HEK293T (cell line): ENCODE measurements at regions not wholly inside any gene's neighbourhood (a gene's known extent, or its start where the extent isn't known, plus 50 kb on each side); places are given as distances from the start of the nearest gene placed in this dataset.

Experiments used
- CTCF ChIA-PET: fragments of 350-600 bp; formaldehyde crosslinking; extraction: SDS; loops from one replicate; lab custom pipeline; 2021; ENCODE audit warnings: antibody characterized with exemption, inconsistent platforms; lab: Yijun Ruan, JAX
- POLR2A ChIA-PET: fragments of 350-600 bp; formaldehyde crosslinking; extraction: SDS; loops from one replicate; lab custom pipeline; 2020; ENCODE audit warnings: antibody characterized with exemption, inconsistent platforms; lab: Yijun Ruan, JAX
- DNase-seq: peaks from one replicate; pipeline ENCODE4 v3.0.0; 2012; ENCODE audit warnings: mixed read lengths; ENCODE audit errors: extremely low spot score
- ARNT ChIP-seq: fragments of 450-650 bp; IDR thresholded peaks from 2 replicates; pipeline ENCODE4 v1.6.1; 2017; ENCODE audit warnings: mild to moderate bottlenecking
- BHLHE40 ChIP-seq: fragments of 450-650 bp; IDR thresholded peaks from 2 replicates; pipeline ENCODE4 v1.6.1; 2016; ENCODE audit warnings: mild to moderate bottlenecking, moderate library complexity, borderline replicate concordance
- CTBP1 ChIP-seq: fragments of 450-650 bp; IDR thresholded peaks from 2 replicates; pipeline ENCODE4 v1.6.1; 2016; ENCODE audit warnings: borderline replicate concordance
- ELF4 ChIP-seq: fragments of 450-650 bp; IDR thresholded peaks from 2 replicates; pipeline ENCODE4 v1.6.1; 2017; ENCODE audit warnings: antibody characterized with exemption
- FOXA1 ChIP-seq: fragments of 450-650 bp; IDR thresholded peaks from 2 replicates; pipeline ENCODE4 v1.6.1; 2016; ENCODE audit warnings: mild to moderate bottlenecking
- FOXK2 ChIP-seq: fragments of 450-650 bp; IDR thresholded peaks from 2 replicates; pipeline ENCODE4 v1.6.1; 2016; ENCODE audit warnings: mild to moderate bottlenecking
- FOXM1 ChIP-seq: fragments of 450-650 bp; IDR thresholded peaks from 2 replicates; pipeline ENCODE4 v1.6.1; 2017; ENCODE audit warnings: mild to moderate bottlenecking, borderline replicate concordance
- HDGF ChIP-seq: fragments of 450-650 bp; IDR thresholded peaks from 2 replicates; pipeline ENCODE4 v1.6.1; 2017; ENCODE audit warnings: antibody characterized with exemption, borderline replicate concordance
- L3MBTL2 ChIP-seq: fragments of 450-650 bp; conservative IDR thresholded peaks from 2 replicates; pipeline ENCODE4 v1.6.1; 2016; ENCODE audit warnings: mild to moderate bottlenecking
- LEF1 ChIP-seq: fragments of 450-650 bp; IDR thresholded peaks from 2 replicates; pipeline ENCODE4 v1.6.1; 2017; ENCODE audit warnings: mild to moderate bottlenecking, borderline replicate concordance
- NFRKB ChIP-seq: fragments of 450-650 bp; IDR thresholded peaks from 2 replicates; pipeline ENCODE4 v1.6.1; 2016; ENCODE audit warnings: mild to moderate bottlenecking, moderate library complexity
- PKNOX1 ChIP-seq: fragments of 450-650 bp; IDR thresholded peaks from 2 replicates; pipeline ENCODE4 v1.6.1; 2016
- SP1 ChIP-seq: fragments of 450-650 bp; IDR thresholded peaks from 2 replicates; pipeline ENCODE4 v1.6.1; 2017
- SUZ12 ChIP-seq: fragments of 450-650 bp; IDR thresholded peaks from 2 replicates; pipeline ENCODE4 v1.6.1; 2016; ENCODE audit warnings: mild to moderate bottlenecking
- TARDBP ChIP-seq: fragments of 450-650 bp; IDR thresholded peaks from 2 replicates; pipeline ENCODE4 v1.6.1; 2016
- ZNF384 ChIP-seq: fragments of 450-650 bp; IDR thresholded peaks from 2 replicates; pipeline ENCODE4 v1.6.1; 2016

- no peak for DNase-seq
- ChIA-PET POLR2A (no interaction called here), CTCF (no interaction called here)
- TF ChIP-seq FOXK2 (no peak), TARDBP (no peak), SUZ12 (no peak), FOXM1 (no peak), L3MBTL2 (no peak), ARNT (no peak), BHLHE40 (no peak), ZNF384 (no peak), NFRKB (no peak), FOXA1 (no peak), LEF1 (no peak), ELF4 (no peak), SP1 (no peak)
Measured at GRCh38 chr17:68709461-68709860, 108.3 kb upstream of the FAM20A start.

- ChIA-PET POLR2A (no interaction called here), CTCF (interaction anchor here (0.8 kb wide), 1 partner anchor 309 kb away, joined by 3 read pairs; no protein-coding TSS in a partner anchor)
- TF ChIP-seq LEF1 (no peak), ELF4 (no peak), CTBP1 (no peak), BHLHE40 (no peak), SP1 (no peak), NFRKB (no peak), SUZ12 (no peak), ARNT (no peak), FOXM1 (no peak), ZNF384 (no peak), FOXA1 (no peak), L3MBTL2 (no peak), FOXK2 (no peak), TARDBP (no peak), HDGF (no peak), PKNOX1 (no peak)
- no peak for DNase-seq
Measured at GRCh38 chr17:68707031-68707430, 105.9 kb upstream of the FAM20A start.

- DNase-seq: no peak
- ChIA-PET POLR2A (no interaction called here), CTCF (interaction anchor here (0.8 kb wide), 1 partner anchor 308 kb away, joined by 3 read pairs; no protein-coding TSS in a partner anchor)
- TF ChIP-seq L3MBTL2 (no peak), SUZ12 (no peak), HDGF (no peak)
Measured at GRCh38 chr17:68706356-68706920, 105.3 kb upstream of the FAM20A start.

- TF ChIP-seq ELF4 (no peak), FOXK2 (no peak)
- DNase-seq: no peak
- CTCF ChIA-PET: no interaction called here
- POLR2A ChIA-PET: no interaction called here
Measured at GRCh38 chr17:68705714-68706076, 104.5 kb upstream of the FAM20A start.

GRCh38 chr17:68704871-68705713 is 103.9 kb upstream of the FAM20A start:
- ChIA-PET POLR2A (no interaction called here), CTCF (no interaction called here)

GRCh38 chr17:68701046-68701445 is 99.9 kb upstream of the FAM20A start:
- ChIA-PET CTCF (interaction anchor here (0.5 kb wide), 1 partner anchor 900 kb away, joined by 3 read pairs; no protein-coding TSS in a partner anchor), POLR2A (no interaction called here)
- DNase-seq: no peak
- TF ChIP-seq SUZ12 (no peak), BHLHE40 (no peak)

More at GRCh38 chr17:68704871-68705713, 103.9 kb upstream of the FAM20A start:
- DNase-seq: no peak
- TF ChIP-seq PKNOX1: no peak
- TF ChIP-seq LEF1: no peak
- TF ChIP-seq ELF4: no peak
- TF ChIP-seq FOXM1: no peak
- no peak for TF ChIP-seq CTBP1
- no peak for TF ChIP-seq FOXK2

- POLR2A ChIA-PET: no interaction called here
- TF ChIP-seq L3MBTL2 (no peak), ARNT (no peak), LEF1 (no peak), ZNF384 (no peak), PKNOX1 (no peak), CTBP1 (no peak), SP1 (no peak), HDGF (no peak), FOXA1 (no peak), FOXK2 (no peak), BHLHE40 (no peak), FOXM1 (no peak), ELF4 (no peak), SUZ12 (no peak)
- CTCF ChIA-PET: interaction anchor here (0.5 kb wide), 1 partner anchor 900 kb away, joined by 3 read pairs; no protein-coding TSS in a partner anchor
- no peak for DNase-seq
Measured at GRCh38 chr17:68700421-68700820, 99.3 kb upstream of the FAM20A start.
